Breast epithelium (tissue), 3 donors: ENCODE measurements at regions not wholly inside any gene's neighbourhood (a gene's known extent, or its start where the extent isn't known, plus 50 kb on each side); places are given as distances from the start of the nearest gene placed in this dataset.

Source experiments
- POLR2AphosphoS5 ChIP-seq, 3 donors: sonication (generic); formaldehyde crosslinking; IDR thresholded peaks; one replicate each; pipeline ENCODE4 v1.6.1; 2017; ENCODE audit warnings: antibody characterized with exemption in 3 of 3
- TF ChIP-seq, protein P1 (sequence below), 3 donors: fragments of 450-650 bp; IDR thresholded peaks; one replicate each; pipeline ENCODE4 v1.5.1; 2016 to 2017; ENCODE audit warnings: antibody characterized with exemption in 3 of 3, mild to moderate bottlenecking in 3 of 3, moderate library complexity in 3 of 3

DNA sequence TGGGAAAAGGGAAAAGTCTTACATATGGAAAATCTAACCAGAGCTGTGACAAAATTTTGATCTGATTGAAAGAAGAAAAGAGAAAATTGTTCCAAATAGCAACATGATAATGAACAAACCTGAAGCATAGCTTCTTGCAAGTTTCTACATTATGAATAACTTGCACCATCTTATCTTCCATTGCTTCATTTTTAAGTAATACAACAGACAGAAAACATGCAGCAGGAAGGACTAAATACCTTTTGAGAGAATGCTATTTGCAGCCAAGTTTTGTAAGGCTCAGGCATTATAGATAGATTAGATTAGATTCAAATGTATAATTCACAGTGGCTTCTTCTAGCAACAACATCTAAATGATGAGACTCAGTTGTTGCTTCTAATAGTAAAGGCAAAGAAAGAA lies 441.4 kb downstream of the AEBP2 start:
- TF ChIP-seq, protein P1, sequence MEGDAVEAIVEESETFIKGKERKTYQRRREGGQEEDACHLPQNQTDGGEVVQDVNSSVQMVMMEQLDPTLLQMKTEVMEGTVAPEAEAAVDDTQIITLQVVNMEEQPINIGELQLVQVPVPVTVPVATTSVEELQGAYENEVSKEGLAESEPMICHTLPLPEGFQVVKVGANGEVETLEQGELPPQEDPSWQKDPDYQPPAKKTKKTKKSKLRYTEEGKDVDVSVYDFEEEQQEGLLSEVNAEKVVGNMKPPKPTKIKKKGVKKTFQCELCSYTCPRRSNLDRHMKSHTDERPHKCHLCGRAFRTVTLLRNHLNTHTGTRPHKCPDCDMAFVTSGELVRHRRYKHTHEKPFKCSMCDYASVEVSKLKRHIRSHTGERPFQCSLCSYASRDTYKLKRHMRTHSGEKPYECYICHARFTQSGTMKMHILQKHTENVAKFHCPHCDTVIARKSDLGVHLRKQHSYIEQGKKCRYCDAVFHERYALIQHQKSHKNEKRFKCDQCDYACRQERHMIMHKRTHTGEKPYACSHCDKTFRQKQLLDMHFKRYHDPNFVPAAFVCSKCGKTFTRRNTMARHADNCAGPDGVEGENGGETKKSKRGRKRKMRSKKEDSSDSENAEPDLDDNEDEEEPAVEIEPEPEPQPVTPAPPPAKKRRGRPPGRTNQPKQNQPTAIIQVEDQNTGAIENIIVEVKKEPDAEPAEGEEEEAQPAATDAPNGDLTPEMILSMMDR (IDR thresholded peaks at IDR 0.05): no peak
- TF ChIP-seq POLR2AphosphoS5 (IDR thresholded peaks at IDR 0.05): no peak
